ENCODE measurements at regions not wholly inside any gene's neighbourhood (a gene's known extent, or its start where the extent isn't known, plus 50 kb on each side); places are given as distances from the start of the nearest gene placed in this dataset.
"Not testable (repeated sequence)": the region's sequence is repeated elsewhere in the genome, so short reads cannot be mapped to it uniquely, and the experiment has no call there.

DNA sequence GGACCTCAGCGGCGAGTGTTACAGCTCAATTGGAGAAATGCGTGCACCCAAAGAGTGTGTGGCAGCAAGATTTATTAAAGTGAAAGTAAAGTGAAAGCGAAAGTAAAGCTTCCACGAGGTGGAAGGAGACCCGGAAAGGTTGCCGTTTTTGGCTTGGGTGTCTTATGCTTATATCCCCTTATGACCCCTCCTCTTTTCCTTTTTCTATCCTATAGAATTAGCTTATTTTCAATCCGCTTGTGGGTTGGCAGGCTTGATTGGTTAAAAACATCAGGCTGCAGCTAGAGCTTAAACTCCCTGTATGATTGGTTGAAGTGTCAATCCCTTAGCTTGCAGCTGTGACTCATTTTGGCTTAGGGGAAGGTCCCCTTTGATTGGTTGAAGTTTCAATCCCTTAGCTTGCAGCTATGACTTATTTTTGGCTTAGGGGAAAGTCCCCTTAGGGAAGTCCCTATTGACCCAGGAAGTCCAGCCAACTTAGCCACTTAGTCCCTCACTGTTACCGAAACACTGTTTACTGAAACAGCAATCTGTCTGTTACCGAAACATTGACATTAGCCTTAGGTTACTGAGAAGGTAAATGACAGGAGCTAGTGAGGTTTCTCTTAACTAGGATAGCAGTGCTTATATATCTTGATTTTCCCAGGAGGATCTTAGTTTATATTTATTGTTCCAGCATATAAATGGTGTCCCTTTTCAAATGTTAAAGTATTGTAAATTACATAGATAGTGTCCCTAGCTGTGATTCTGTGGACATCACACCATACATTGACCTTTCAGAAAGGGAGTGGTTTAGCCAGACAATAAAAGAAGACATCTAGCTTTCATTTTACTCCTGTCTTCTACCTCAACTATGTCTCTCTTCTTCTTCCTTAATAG lies 575.8 kb downstream of the DACH1 start:
- Histone ChIP-seq H3K4me3 (peak overlapping the region in 3 of 4 donors; percentile 28 to 42 (median 41)), H3K9me3 (no peaks in the 10 kb centered on the region), H3K4me1 (peaks cover 0 to 3% (median 0%) of the 10 kb centered on the region in 4 donors), H3K27ac (peak overlapping the region; percentile 36 to 71 (median 62)), H3K27me3 (no peaks in the 10 kb centered on the region), H3K36me3 (no peaks in the 10 kb centered on the region)
- peak in 1 of 2 donors; percentile 37 for DNase-seq
- 44 to 46% methylated on average over 10 of the region's 10 CpGs for WGBS, 2 donors
- TF ChIP-seq EP300 (IDR thresholded peaks at IDR 0.05): peak in 1 of 4 donors; percentile 19
- TF ChIP-seq POLR2AphosphoS5 (IDR thresholded peaks at IDR 0.05): no peak
- ATAC-seq (ENCODE audit: low FRiP score in 2 of 2): peak in 1 of 2 donors; percentile 56

DNA sequence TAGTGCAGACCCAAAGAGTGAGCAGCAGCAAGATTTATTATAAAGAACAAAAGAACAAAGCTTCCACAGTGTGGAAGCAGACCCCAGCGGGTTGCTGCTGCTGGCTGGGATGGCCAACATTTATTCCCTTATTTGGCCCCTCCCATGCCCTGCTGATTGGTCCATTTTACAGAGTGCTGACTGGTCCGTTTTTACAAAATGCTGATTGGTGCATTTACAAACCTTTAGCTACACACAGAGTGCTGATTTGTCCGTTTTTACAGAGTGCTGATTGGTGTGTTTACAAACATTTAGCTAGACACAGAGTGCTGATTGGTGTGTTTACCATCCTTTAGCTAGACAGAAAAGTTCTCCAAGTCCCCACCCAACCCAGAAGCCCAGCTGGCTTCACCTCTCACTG lies 577.0 kb downstream of the DACH1 start:
- H3K27ac ChIP-seq: peak overlapping the region in 1 of 4 donors; percentile 59
- not testable (repeated sequence) for H3K4me3 ChIP-seq; H3K9me3 ChIP-seq; DNase-seq; H3K4me1 ChIP-seq; H3K27me3 ChIP-seq; ATAC-seq (ENCODE audit: low FRiP score in 2 of 2); H3K36me3 ChIP-seq
- WGBS, 2 donors: 86 to 96% methylated on average over 3 of the region's 3 CpGs

DNA sequence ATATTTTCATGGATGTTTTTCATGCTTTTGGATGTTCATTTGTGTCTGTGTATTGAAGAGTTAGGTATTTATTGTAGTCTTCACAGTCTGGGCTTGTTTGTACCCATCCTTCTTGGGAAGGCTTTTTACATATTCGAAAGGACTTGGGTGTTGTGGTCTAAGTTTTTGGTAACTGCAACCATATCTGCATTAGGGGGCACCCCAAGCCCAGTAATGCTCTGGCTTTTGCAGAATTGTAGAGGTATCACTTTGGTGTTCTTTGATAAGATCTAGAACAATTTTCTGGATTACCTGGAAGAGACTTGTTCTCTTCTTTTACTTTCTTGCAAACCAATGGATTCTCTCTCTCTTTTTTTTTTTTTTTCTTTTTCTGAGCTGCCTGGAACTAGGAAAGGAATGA lies 581.3 kb downstream of the DACH1 start:
- TF ChIP-seq, protein P1, sequence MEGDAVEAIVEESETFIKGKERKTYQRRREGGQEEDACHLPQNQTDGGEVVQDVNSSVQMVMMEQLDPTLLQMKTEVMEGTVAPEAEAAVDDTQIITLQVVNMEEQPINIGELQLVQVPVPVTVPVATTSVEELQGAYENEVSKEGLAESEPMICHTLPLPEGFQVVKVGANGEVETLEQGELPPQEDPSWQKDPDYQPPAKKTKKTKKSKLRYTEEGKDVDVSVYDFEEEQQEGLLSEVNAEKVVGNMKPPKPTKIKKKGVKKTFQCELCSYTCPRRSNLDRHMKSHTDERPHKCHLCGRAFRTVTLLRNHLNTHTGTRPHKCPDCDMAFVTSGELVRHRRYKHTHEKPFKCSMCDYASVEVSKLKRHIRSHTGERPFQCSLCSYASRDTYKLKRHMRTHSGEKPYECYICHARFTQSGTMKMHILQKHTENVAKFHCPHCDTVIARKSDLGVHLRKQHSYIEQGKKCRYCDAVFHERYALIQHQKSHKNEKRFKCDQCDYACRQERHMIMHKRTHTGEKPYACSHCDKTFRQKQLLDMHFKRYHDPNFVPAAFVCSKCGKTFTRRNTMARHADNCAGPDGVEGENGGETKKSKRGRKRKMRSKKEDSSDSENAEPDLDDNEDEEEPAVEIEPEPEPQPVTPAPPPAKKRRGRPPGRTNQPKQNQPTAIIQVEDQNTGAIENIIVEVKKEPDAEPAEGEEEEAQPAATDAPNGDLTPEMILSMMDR (IDR thresholded peaks at IDR 0.05): no peak
- no peak for TF ChIP-seq EP300 (IDR thresholded peaks at IDR 0.05)
- TF ChIP-seq POLR2A (IDR thresholded peaks at IDR 0.05): no peak
- TF ChIP-seq POLR2AphosphoS5 (IDR thresholded peaks at IDR 0.05): no peak
- Histone ChIP-seq H3K9me3 (no peaks in the 10 kb centered on the region), H3K27ac (no peak overlapping the region), H3K36me3 (no peaks in the 10 kb centered on the region), H3K4me1 (no peaks in the 10 kb centered on the region), H3K27me3 (no peaks in the 10 kb centered on the region), H3K4me3 (no peak overlapping the region)
- ATAC-seq (ENCODE audit: low FRiP score in 2 of 2) (no peak), DNase-seq (no peak)
- 95 to 100% methylated on average over 1 of the region's 1 CpG for WGBS, 2 donors

DNA sequence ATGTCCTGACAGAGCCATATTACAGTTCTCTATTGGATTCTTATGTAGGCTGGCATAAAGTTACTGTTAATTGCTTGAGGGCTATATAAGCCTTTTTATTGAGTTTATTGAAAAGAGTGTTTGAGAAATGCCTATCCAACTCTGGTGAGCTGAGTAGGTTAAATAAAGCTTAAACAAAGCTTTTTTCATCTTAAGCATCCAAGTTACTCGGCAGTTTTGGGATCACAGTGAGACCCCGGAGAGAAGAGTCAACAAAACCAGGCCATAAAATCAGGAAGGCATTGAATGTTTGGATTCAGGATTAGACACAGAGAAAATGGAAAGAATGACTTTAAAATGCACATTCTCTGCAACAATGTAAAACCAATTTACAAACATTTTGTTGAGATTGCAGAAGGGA lies 588.5 kb downstream of the DACH1 start:
- Histone ChIP-seq H3K4me3 (no peak overlapping the region), H3K4me1 (no peaks in the 10 kb centered on the region), H3K9me3 (no peaks in the 10 kb centered on the region), H3K36me3 (no peaks in the 10 kb centered on the region), H3K27ac (no peak overlapping the region), H3K27me3 (no peaks in the 10 kb centered on the region)
- ATAC-seq (ENCODE audit: low FRiP score in 2 of 2) (no peak), DNase-seq (no peak)
- TF ChIP-seq POLR2A (IDR thresholded peaks at IDR 0.05) (no peak), POLR2AphosphoS5 (IDR thresholded peaks at IDR 0.05) (no peak), EP300 (IDR thresholded peaks at IDR 0.05) (no peak)
- WGBS, 2 donors: 44 to 80% methylated on average over 2 of the region's 2 CpGs

DNA sequence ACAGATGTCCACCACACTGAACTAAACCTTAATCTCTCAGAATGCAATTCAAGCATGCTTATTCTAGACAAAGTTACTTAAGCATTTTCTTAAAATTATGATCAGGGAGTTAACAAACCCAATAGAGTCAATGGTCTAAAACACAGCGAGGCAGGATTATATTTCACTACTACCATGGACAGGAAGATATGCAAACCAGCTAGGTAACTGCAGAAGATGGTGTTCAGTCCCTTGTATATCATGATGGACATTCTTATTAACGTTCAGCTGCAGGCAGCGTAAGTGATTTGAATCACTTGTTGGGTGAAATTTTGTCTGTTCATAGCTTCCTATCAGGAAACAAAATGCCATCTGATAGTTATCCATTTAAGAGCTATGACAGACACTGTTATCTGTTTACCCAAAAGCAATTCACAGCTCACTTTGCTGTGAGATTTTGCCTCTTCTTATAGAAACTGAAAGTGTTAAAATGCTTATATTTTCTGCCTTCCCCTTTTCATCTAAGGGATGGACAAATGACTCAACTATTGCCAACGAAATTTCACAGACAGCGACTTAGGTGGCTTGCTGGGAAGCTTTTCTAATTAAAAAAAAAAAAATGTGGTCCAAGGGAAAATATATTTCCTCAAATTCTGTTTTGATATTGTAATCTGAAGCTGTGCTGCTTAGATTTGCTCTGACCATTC lies 591.9 kb downstream of the DACH1 start:
- TF ChIP-seq, protein P1 (IDR thresholded peaks at IDR 0.05): no peak
- TF ChIP-seq EP300 (IDR thresholded peaks at IDR 0.05) (no peak), POLR2AphosphoS5 (IDR thresholded peaks at IDR 0.05) (no peak), POLR2A (IDR thresholded peaks at IDR 0.05) (no peak)
- ATAC-seq (ENCODE audit: low FRiP score in 2 of 2) (no peak), DNase-seq (no peak)
- H3K36me3 ChIP-seq: no peaks in the 10 kb centered on the region
- H3K4me3 ChIP-seq: no peak overlapping the region
- no peaks in the 10 kb centered on the region for H3K4me1 ChIP-seq
- H3K27me3 ChIP-seq: no peaks in the 10 kb centered on the region
- WGBS, 2 donors: 57 to 60% methylated on average over 5 of the region's 5 CpGs
- H3K9me3 ChIP-seq: no peaks in the 10 kb centered on the region
- H3K27ac ChIP-seq: no peak overlapping the region

DNA sequence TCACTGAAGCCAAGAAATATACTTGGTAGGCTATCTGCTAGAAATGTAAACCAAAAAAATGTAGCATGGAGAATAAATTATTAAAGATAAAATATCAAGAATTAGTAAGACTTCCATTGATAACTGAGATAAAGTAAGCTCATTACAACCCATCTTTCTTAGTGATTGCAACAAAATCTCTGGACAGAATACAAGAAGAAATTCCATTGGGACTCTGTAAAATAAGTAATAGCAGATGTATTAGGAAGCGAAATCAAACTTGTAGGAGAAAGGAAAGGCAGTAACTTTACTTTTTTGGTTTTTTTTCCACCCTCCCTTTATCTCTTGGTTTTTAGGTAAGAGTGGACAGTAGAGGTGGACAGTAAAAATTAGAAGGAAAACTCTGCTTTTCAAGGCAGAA lies 605.7 kb downstream of the DACH1 start:
- H3K4me1 ChIP-seq: no peaks in the 10 kb centered on the region
- 0 to 93% methylated on average over 1 of the region's 1 CpG for WGBS, 2 donors
- no peak overlapping the region for H3K4me3 ChIP-seq
- no peaks in the 10 kb centered on the region for H3K27me3 ChIP-seq
- H3K9me3 ChIP-seq: no peaks in the 10 kb centered on the region
- no peak for DNase-seq
- ATAC-seq (ENCODE audit: low FRiP score in 2 of 2): no peak
- no peak for TF ChIP-seq EP300 (IDR thresholded peaks at IDR 0.05)
- TF ChIP-seq, protein P1 (IDR thresholded peaks at IDR 0.05): no peak
- TF ChIP-seq POLR2AphosphoS5 (IDR thresholded peaks at IDR 0.05): no peak
- no peak for TF ChIP-seq POLR2A (IDR thresholded peaks at IDR 0.05)
- no peaks in the 10 kb centered on the region for H3K36me3 ChIP-seq
- H3K27ac ChIP-seq: no peak overlapping the region
